Erythroblast (primary cell): ENCODE measurements at regions not wholly inside any gene's neighbourhood (a gene's known extent, or its start where the extent isn't known, plus 50 kb on each side); places are given as distances from the start of the nearest gene placed in this dataset.

Experiments
- DNase-seq, 2 experiments: peaks; one replicate each; lab custom pipeline; 2025; lab: John Stamatoyannopoulos, UW
- GATA1 ChIP-seq: IDR thresholded peaks from 2 replicates; pipeline ENCODE4 v1.6.1; 2011; ENCODE audit warnings: low read depth, mild to moderate bottlenecking, control low read depth, low read length, moderate library complexity
- POLR2A ChIP-seq: IDR thresholded peaks from 2 replicates; pipeline ENCODE4 v1.6.1; 2011; ENCODE audit warnings: mild to moderate bottlenecking, low read length

GRCh38 chr1:90537606-90538362 lies 179.3 kb downstream of the BARHL2 start:
- TF ChIP-seq POLR2A (no peak), GATA1 (no peak)

DNA sequence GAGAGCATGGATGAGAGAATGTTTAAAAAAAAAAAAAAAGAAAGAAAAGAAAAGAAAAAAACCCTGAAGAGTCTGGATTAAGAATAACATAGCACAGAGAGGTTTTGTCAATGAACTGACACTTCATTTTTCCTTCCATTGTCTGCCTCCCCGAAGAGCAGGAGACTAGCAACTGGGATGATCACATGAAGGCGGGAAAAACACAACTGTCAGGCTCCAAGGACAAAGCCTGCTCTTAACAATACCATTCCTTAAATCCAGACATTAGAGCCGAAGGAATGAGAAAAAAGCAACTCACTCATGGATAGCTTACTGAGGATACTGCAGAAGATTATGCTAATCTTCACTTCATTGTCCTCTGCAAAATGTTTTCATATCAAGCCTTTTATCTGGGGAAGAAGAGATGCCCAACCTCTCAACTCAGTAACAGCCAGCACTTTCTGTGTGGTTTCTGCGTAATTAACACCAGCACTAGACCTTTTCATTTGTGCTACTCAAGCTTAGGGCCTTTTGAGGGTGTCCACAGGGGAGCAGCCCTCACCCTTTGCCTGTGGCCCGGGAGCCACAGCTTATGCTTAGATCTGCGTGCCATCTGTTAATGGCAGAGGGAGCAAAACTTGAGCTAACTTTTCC lies 182.3 kb downstream of the BARHL2 start:
- TF ChIP-seq GATA1: no peak
- TF ChIP-seq POLR2A: no peak
- no peak for DNase-seq

More at GRCh38 chr1:90537606-90538362, 179.3 kb downstream of the BARHL2 start:
- no peak for DNase-seq

GRCh38 chr1:90534116-90534515 lies 183.0 kb downstream of the BARHL2 start:
- no peak for TF ChIP-seq POLR2A
- no peak for TF ChIP-seq GATA1

DNA sequence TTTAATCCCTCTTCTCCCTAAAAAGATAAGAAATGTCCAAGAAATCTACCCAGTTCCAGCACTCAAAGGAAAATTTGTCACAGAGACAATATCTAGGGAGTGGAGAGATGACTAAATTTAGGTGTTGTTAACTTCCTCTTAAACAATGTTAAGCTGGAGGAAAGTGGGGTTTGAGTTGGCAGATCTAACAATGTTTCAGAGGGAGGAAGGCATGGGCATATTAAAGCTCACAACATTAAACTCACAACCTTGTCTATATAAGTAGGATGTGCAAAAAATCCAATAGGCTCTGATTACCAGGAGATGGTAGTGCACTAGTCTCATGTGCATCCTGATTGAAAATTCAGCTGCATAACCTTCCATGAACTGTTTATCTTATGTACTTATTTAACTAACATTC lies 190.1 kb downstream of the BARHL2 start:
- DNase-seq: no peak
- no peak for TF ChIP-seq POLR2A
- no peak for TF ChIP-seq GATA1

More at GRCh38 chr1:90534116-90534515, 183.0 kb downstream of the BARHL2 start:
- no peak for DNase-seq

DNA sequence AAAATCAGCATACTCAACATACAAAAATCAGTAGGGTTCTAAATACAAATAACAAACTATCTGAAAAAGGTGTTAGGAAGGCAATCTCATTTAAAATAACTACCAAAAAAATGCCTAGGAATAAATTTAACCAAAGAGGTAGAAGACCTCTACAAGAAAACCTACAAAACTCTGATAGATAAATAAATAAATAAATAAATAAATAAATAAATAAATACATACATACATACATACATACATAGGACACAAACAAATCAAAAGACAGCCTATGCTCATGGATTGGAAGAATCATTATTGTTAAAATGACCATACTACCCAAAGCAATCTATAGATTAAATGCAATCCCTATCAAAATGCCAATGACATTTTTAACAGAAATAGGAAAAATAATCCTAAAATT lies 194.7 kb downstream of the BARHL2 start:
- DNase-seq: no peak
- TF ChIP-seq GATA1: no peak
- no peak for TF ChIP-seq POLR2A

DNA sequence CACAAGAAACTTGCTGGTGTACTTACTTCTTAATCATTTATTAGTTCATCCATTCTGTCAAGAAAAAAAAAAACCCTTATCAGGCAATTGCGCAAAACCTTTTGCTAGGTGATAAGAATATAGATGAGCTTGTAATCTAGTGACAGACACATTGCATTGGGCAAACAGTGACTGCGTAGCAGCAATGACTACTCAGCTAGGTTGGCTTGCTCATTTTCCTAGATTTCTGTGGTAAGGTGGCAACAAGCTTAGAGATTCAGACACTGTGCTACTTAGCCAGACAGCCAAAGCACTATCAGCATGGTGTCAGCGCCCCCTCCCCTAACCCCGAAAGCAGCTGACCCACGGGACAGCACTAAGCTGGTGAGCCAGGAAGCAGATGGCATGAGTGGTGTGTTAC lies 203.1 kb downstream of the BARHL2 start:
- TF ChIP-seq POLR2A: no peak
- no peak for TF ChIP-seq GATA1

GRCh38 chr1:90512441-90512840 lies 204.7 kb downstream of the BARHL2 start:
- no peak for DNase-seq
- TF ChIP-seq POLR2A (no peak), GATA1 (no peak)

More for the DNA sequence above, 203.1 kb downstream of the BARHL2 start:
- DNase-seq: peak in 1 of 2 experiments; percentile 3

GRCh38 chr1:90510143-90510542 lies 207.0 kb downstream of the BARHL2 start:
- TF ChIP-seq GATA1 (no peak), POLR2A (no peak)
- DNase-seq: no peak

- TF ChIP-seq POLR2A: no peak
- no peak for TF ChIP-seq GATA1
- DNase-seq: no peak
Measured at GRCh38 chr1:90509225-90510048, 207.7 kb downstream of the BARHL2 start.

DNA sequence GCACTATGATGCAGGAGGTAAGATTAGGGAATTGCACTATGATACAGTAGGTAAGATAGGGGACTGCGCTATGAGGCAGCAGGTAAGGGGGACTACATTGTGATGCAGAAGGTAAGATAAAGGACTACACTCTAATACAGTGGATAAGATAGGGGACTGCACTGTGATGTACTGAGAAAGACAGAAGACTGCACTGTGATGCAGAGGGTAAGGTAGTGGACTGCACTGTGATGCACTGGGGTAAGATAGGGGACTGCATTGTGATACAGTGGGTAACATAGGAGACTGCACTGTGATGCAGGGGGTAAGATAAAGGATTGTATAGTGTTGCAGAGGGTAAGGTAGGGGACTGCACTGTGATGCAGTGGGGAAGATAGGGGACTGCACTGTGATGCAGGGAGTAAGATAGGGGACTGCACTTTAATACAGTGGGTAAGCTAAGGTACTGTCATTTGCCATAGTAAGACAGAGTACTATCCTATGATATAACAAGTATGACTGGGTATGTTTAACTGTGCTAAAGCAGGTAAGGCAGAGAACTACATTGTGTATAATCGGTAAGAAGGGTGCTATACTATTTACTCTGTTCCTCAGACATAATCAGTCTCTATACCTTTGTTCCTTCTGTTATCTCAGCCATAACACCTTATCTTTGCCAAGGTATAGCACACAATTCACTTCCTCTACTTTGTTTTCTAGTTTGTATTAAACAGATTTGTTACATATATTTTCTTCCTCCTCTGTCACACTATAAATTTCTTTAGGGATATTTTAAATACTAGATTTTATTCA lies 208.5 kb downstream of the BARHL2 start:
- no peak for DNase-seq
- TF ChIP-seq POLR2A (no peak), GATA1 (no peak)

DNA sequence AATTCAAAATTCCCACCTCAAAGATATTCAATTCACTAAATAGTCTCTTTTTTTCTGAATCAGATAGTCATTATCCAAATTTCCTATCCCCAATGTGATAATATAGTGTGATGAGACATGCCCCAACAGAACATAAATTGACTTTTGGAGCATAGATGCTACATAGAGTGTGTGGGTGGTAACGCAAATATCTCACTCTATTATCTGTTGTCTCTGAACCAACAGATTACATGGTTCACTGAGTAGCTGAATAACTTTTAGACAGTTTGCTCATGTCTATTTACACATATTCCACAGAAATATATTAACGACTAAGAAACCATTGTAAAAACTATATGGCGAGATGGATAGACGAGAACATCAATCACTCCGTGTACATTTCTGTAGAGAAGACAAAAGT lies 209.9 kb downstream of the BARHL2 start:
- no peak for DNase-seq
- TF ChIP-seq POLR2A (no peak), GATA1 (no peak)

DNA sequence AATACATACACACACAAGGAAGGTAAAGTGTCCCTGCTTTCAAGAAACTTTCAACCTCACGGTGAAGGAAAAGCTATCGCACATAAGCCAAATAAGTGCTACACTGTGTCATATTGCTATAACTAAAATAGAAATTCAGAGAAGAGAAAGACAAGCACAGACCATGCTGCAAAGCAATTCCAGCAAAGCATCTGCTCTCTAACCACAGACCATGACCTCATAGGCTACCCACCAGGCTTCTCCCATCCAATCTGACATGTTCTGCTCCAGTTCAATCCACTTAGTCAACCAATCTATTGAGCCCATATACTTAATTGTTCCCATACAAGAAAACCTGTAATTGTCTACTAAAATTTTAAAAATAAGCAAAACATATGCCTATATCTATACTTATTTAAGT lies 211.3 kb downstream of the BARHL2 start:
- TF ChIP-seq POLR2A (no peak), GATA1 (no peak)
- DNase-seq: no peak

DNA sequence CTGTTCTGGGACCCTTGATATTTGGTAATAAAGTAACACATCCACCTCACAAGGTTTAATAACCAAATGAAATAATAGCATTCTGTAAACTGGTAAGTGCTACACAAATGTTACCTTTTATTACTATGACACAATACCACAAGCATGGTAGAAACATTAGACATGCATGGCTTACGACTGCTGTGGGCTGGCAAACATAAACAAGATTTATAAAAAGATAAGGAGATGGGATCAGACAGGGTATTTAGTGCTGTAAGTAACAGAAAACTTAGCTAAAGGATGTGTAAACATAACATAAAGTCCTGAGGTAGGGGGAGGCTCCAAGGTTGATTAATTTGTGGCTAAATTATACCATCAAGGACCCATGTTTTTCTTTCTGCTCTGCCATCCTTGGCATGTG lies 212.6 kb downstream of the BARHL2 start:
- no peak for DNase-seq
- no peak for TF ChIP-seq GATA1
- no peak for TF ChIP-seq POLR2A
